ENCODE measurements at regions not wholly inside any gene's neighbourhood (a gene's known extent, or its start where the extent isn't known, plus 50 kb on each side); places are given as distances from the start of the nearest gene placed in this dataset.
A peak's percentile ranks its signal among the peaks of the same experiment; 100 is the strongest.

DNA sequence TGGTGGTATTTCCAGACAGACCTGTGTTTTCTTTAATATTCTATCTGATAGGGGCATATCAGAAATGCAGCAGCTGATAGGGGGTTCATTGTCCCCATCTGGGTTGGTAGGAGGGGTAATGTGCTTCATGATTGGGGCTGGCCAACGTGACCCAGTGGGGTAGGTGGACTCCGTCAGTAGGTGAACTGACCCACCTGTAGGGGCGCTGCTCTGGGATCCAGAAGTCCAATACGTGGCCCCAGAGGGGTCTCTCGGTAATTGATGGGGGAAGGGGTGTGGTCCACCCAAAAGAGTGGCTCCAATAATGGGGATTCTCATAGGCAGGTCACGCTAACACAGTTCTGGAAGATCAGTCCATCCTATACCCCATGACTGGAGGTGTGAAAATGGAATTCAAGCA is 112.0 kb downstream of the PRLHR start:
- no peaks in the 10 kb centered on the region for H3K36me3 ChIP-seq (ENCODE audit: control insufficient read depth, insufficient read depth, low read length)
- TF ChIP-seq, protein P1, sequence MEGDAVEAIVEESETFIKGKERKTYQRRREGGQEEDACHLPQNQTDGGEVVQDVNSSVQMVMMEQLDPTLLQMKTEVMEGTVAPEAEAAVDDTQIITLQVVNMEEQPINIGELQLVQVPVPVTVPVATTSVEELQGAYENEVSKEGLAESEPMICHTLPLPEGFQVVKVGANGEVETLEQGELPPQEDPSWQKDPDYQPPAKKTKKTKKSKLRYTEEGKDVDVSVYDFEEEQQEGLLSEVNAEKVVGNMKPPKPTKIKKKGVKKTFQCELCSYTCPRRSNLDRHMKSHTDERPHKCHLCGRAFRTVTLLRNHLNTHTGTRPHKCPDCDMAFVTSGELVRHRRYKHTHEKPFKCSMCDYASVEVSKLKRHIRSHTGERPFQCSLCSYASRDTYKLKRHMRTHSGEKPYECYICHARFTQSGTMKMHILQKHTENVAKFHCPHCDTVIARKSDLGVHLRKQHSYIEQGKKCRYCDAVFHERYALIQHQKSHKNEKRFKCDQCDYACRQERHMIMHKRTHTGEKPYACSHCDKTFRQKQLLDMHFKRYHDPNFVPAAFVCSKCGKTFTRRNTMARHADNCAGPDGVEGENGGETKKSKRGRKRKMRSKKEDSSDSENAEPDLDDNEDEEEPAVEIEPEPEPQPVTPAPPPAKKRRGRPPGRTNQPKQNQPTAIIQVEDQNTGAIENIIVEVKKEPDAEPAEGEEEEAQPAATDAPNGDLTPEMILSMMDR (IDR thresholded peaks at IDR 0.05; ENCODE audit: insufficient read depth, low read length, poor library complexity, severe bottlenecking): peak; percentile 18
- H3K27me3 ChIP-seq (replicated peaks; ENCODE audit: control insufficient read depth, insufficient read depth, low read length): no peaks in the 10 kb centered on the region
- H3K4me3 ChIP-seq (replicated peaks; ENCODE audit: low read depth, low read length): no peak overlapping the region
- no peak for DNase-seq (ENCODE audit: extremely low read depth, insufficient read length)

DNA sequence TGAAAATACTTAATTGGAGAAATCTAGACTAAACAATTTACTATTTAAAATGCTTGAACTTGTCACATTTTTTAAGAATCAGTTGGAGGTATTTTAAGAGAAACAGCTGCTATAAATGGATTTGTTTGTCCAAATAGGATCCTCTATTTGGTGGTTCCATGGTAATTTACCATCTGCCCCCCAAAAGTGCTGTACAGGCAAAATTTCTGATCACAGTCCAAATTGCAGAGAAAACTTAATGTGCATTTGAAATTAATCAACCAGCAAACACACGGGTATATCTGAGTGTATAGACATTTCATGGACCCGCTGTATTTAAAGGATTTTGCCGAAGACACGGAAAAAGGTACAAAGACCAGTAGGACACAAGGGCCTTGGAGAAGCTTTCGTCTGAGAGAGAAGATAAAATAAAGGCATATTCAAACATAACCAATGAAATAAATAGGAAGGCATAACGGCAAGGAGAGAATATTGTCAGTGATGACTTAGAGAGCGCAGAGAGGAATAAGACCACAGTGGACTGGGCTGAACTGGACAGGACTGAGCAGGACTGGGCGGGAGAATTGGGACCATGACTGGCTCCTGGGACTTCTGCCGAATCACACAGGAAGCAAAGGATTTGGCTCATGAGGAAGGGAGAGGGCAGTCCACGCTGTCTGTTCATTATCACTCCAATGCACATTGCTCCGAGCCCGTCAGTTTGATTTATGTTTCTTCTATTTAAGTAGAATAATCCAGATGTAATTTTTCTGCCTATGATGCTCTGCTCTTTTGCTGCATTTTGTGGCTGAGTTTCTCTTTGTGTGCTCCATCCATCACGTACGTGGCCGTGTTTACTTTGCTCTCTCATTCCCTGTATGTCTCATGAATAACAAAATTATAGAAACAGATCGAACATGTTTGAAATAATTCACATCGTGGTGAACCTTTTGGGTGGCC is 112.8 kb downstream of the PRLHR start:
- no peaks in the 10 kb centered on the region for H3K36me3 ChIP-seq (ENCODE audit: control insufficient read depth, insufficient read depth, low read length)
- H3K4me3 ChIP-seq (replicated peaks; ENCODE audit: low read depth, low read length): no peak overlapping the region
- TF ChIP-seq, protein P1 (IDR thresholded peaks at IDR 0.05; ENCODE audit: insufficient read depth, low read length, poor library complexity, severe bottlenecking): no peak
- no peaks in the 10 kb centered on the region for H3K27me3 ChIP-seq (replicated peaks; ENCODE audit: control insufficient read depth, insufficient read depth, low read length)
- no peak for DNase-seq (ENCODE audit: extremely low read depth, insufficient read length)

DNA sequence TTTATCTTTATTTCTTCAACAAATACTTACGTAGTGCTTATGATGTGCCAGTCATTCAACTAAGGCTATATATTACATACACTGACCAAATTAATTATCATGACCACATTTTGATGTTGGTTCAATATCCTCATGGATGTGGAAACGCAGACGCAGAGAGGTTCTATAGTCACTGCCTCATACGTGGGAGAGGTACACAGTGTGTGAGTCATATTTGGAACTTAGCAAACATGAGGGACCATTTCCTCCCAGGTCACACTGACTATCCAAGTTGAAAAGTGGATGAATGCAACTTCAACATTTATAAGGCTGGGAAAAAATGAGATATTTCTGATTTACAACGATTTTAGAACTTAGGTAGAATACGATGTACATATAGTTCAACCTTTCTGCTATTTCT is 113.6 kb downstream of the PRLHR start:
- H3K4me3 ChIP-seq (replicated peaks; ENCODE audit: low read depth, low read length): no peak overlapping the region
- H3K36me3 ChIP-seq (ENCODE audit: control insufficient read depth, insufficient read depth, low read length): no peaks in the 10 kb centered on the region
- H3K27me3 ChIP-seq (replicated peaks; ENCODE audit: control insufficient read depth, insufficient read depth, low read length): no peaks in the 10 kb centered on the region
- TF ChIP-seq, protein P1 (IDR thresholded peaks at IDR 0.05; ENCODE audit: insufficient read depth, low read length, poor library complexity, severe bottlenecking): no peak
- no peak for DNase-seq (ENCODE audit: extremely low read depth, insufficient read length)

DNA sequence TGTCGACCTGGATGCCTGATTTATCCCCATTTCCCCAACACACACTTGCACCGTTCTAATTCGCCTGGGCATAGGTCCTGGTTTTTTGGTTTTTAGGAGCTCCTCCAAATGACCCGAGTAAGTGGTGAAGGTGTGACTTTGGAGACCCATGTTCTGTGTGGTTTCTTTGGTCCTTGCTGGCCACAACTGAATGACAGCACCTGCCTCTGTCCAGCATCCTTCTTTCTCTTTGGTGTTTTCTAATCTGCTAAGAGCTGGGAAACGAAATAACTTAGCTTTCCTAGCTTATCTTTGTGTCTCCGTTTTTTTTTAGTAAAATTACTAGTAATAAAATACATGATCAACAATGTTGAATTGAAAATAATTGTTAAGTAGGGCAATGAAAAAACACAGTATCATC is 120.2 kb downstream of the PRLHR start:
- H3K27me3 ChIP-seq (replicated peaks; ENCODE audit: control insufficient read depth, insufficient read depth, low read length): no peaks in the 10 kb centered on the region
- H3K4me3 ChIP-seq (replicated peaks; ENCODE audit: low read depth, low read length): no peak overlapping the region
- TF ChIP-seq, protein P1 (IDR thresholded peaks at IDR 0.05; ENCODE audit: insufficient read depth, low read length, poor library complexity, severe bottlenecking): no peak
- H3K36me3 ChIP-seq (ENCODE audit: control insufficient read depth, insufficient read depth, low read length): no peaks in the 10 kb centered on the region
- no peak for DNase-seq (ENCODE audit: extremely low read depth, insufficient read length)

DNA sequence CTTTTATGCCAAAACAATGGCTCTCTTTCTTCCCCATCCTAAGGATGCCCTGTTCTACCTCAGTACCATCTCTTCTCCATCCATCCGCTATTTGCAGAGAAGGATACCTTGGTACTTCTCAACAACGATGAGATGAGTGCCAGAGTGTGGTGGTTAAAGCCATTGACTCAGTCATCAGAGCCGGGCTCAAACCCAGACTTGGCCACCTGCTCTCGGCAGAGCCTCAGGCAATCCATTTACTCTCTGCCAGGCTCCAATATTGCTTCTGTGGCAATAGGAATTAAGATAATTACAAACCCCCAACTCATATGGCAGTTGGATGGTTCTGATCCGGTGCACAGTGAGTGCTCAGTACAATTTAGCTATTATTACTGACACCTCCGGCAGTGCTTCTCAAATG is 121.3 kb downstream of the PRLHR start:
- Histone ChIP-seq H3K27me3 (replicated peaks; ENCODE audit: control insufficient read depth, insufficient read depth, low read length) (no peaks in the 10 kb centered on the region), H3K4me3 (replicated peaks; ENCODE audit: low read depth, low read length) (no peak overlapping the region), H3K36me3 (ENCODE audit: control insufficient read depth, insufficient read depth, low read length) (no peaks in the 10 kb centered on the region)
- no peak for DNase-seq (ENCODE audit: extremely low read depth, insufficient read length)
- TF ChIP-seq, protein P1 (IDR thresholded peaks at IDR 0.05; ENCODE audit: insufficient read depth, low read length, poor library complexity, severe bottlenecking): no peak
